KMS-11 (cell line): ENCODE measurements at regions not wholly inside any gene's neighbourhood (a gene's known extent, or its start where the extent isn't known, plus 50 kb on each side); places are given as distances from the start of the nearest gene placed in this dataset.

ENCODE experiments used
- H2AFZ ChIP-seq: fragments of 200-600 bp; sonication (generic); 2 replicates; pipeline ENCODE4 v1.6.1; 2016; ENCODE audit warnings: antibody characterized with exemption, mixed run types, low read depth
- H3K27ac ChIP-seq: fragments of 200-600 bp; sonication (generic); 2 replicates; pipeline ENCODE4 v1.6.1; 2016; ENCODE audit warnings: mild to moderate bottlenecking, mixed run types
- H3K27me3 ChIP-seq: fragments of 200-600 bp; sonication (generic); 2 replicates; pipeline ENCODE4 v1.6.1; 2017; ENCODE audit warnings: mild to moderate bottlenecking, low read depth, mixed run types, moderate library complexity; ENCODE audit not compliant: insufficient read depth
- H3K36me3 ChIP-seq: fragments of 200-600 bp; sonication (generic); 2 replicates; pipeline ENCODE4 v1.6.1; 2017; ENCODE audit warnings: mild to moderate bottlenecking, mixed run types; ENCODE audit not compliant: insufficient read depth
- H3K4me1 ChIP-seq: fragments of 200-600 bp; sonication (generic); 2 replicates; pipeline ENCODE4 v1.6.1; 2016; ENCODE audit warnings: mild to moderate bottlenecking, low read depth, mixed run types; ENCODE audit not compliant: poor library complexity, severe bottlenecking
- H3K4me2 ChIP-seq: fragments of 200-600 bp; sonication (generic); 2 replicates; pipeline ENCODE4 v1.7.0; 2016; ENCODE audit warnings: mild to moderate bottlenecking, mixed run types
- H3K4me3 ChIP-seq: fragments of 200-600 bp; sonication (generic); IDR thresholded peaks from 2 replicates; pipeline ENCODE4 v1.6.1; 2017; ENCODE audit warnings: low read depth, low read length, mixed read lengths; ENCODE audit not compliant: insufficient read depth
- H3K79me2 ChIP-seq: fragments of 200-600 bp; sonication (generic); 2 replicates; pipeline ENCODE4 v1.6.1; 2016; ENCODE audit warnings: low read depth, mixed run types; ENCODE audit not compliant: insufficient read depth
- H3K9ac ChIP-seq: fragments of 200-600 bp; sonication (generic); 2 replicates; pipeline ENCODE4 v1.6.1; 2016; ENCODE audit warnings: mild to moderate bottlenecking, mixed run types
- H4K20me1 ChIP-seq: fragments of 200-600 bp; sonication (generic); 2 replicates; pipeline ENCODE4 v1.6.1; 2016; ENCODE audit warnings: mild to moderate bottlenecking, mixed run types; ENCODE audit not compliant: insufficient read depth
- TF ChIP-seq, protein P1 (sequence below): fragments of 200-600 bp; sonication (generic); conservative IDR thresholded peaks from 2 replicates; pipeline ENCODE4 v1.6.1; 2017; ENCODE audit warnings: low read depth, mild to moderate bottlenecking, antibody characterized with exemption, low read length, moderate library complexity, mixed read lengths

GRCh38 chr1:112807999-112808398 lies 92.9 kb upstream of the PPM1J start:
- H3K9ac ChIP-seq: no peak overlapping the region
- no peaks in the 10 kb centered on the region for H4K20me1 ChIP-seq
- TF ChIP-seq, protein P1, sequence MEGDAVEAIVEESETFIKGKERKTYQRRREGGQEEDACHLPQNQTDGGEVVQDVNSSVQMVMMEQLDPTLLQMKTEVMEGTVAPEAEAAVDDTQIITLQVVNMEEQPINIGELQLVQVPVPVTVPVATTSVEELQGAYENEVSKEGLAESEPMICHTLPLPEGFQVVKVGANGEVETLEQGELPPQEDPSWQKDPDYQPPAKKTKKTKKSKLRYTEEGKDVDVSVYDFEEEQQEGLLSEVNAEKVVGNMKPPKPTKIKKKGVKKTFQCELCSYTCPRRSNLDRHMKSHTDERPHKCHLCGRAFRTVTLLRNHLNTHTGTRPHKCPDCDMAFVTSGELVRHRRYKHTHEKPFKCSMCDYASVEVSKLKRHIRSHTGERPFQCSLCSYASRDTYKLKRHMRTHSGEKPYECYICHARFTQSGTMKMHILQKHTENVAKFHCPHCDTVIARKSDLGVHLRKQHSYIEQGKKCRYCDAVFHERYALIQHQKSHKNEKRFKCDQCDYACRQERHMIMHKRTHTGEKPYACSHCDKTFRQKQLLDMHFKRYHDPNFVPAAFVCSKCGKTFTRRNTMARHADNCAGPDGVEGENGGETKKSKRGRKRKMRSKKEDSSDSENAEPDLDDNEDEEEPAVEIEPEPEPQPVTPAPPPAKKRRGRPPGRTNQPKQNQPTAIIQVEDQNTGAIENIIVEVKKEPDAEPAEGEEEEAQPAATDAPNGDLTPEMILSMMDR: no peak
- no peaks in the 10 kb centered on the region for H3K36me3 ChIP-seq
- H3K4me3 ChIP-seq: no peak overlapping the region
- no peak overlapping the region for H3K4me2 ChIP-seq
- H3K27me3 ChIP-seq: no peaks in the 10 kb centered on the region
- no peak overlapping the region for H2AFZ ChIP-seq
- H3K4me1 ChIP-seq: no peaks in the 10 kb centered on the region
- H3K27ac ChIP-seq: no peak overlapping the region
- H3K79me2 ChIP-seq: no peaks in the 10 kb centered on the region

DNA sequence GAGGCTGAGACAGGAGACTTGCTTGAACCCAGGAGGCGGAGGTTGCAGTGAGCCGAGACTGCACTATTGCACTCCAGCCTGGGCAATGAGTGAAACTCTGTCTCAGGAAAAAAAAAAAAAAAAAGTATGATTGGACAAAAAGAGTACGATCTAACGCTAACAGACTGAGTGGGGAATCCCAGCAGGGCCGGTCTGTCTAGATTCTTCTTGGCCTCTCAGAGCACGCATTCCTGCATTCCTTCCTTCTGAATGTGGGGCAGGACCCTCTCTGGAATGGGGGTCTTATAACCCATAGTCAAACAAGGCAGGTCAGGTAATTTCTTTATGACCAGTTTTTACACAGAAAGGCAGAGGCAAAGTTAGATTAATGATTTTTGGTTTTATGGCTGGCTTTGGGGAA lies 92.0 kb upstream of the PPM1J start:
- no peaks in the 10 kb centered on the region for H4K20me1 ChIP-seq
- no peaks in the 10 kb centered on the region for H3K79me2 ChIP-seq
- no peak overlapping the region for H2AFZ ChIP-seq
- H3K9ac ChIP-seq: no peak overlapping the region
- TF ChIP-seq, protein P1: no peak
- H3K27ac ChIP-seq: no peak overlapping the region
- H3K36me3 ChIP-seq: no peaks in the 10 kb centered on the region
- no peaks in the 10 kb centered on the region for H3K4me1 ChIP-seq
- no peaks in the 10 kb centered on the region for H3K27me3 ChIP-seq
- no peak overlapping the region for H3K4me2 ChIP-seq
- H3K4me3 ChIP-seq: no peak overlapping the region

- Histone ChIP-seq H3K4me1 (no peaks in the 10 kb centered on the region), H3K79me2 (no peaks in the 10 kb centered on the region), H3K4me3 (no peak overlapping the region), H3K27ac (no peak overlapping the region), H3K36me3 (no peaks in the 10 kb centered on the region), H4K20me1 (no peaks in the 10 kb centered on the region), H3K27me3 (no peaks in the 10 kb centered on the region), H3K9ac (no peak overlapping the region), H2AFZ (no peak overlapping the region), H3K4me2 (no peak overlapping the region)
- TF ChIP-seq, protein P1: no peak
Observed at GRCh38 chr1:112806090-112806642, 91.0 kb upstream of the PPM1J start.

- Histone ChIP-seq H3K4me3 (no peak overlapping the region), H2AFZ (no peak overlapping the region), H4K20me1 (no peaks in the 10 kb centered on the region), H3K36me3 (no peaks in the 10 kb centered on the region), H3K4me1 (no peaks in the 10 kb centered on the region), H3K27ac (no peak overlapping the region), H3K27me3 (no peaks in the 10 kb centered on the region), H3K4me2 (no peak overlapping the region), H3K9ac (no peak overlapping the region), H3K79me2 (no peaks in the 10 kb centered on the region)
- TF ChIP-seq, protein P1: no peak
Observed at GRCh38 chr1:112805155-112805853, 90.2 kb upstream of the PPM1J start.
